PC-3 (cell line): ENCODE measurements at regions not wholly inside any gene's neighbourhood (a gene's known extent, or its start where the extent isn't known, plus 50 kb on each side); places are given as distances from the start of the nearest gene placed in this dataset.
A peak's percentile ranks its signal among the peaks of the same experiment; 100 is the strongest.

ENCODE experiments used
- ATAC-seq: fragments of 200-7000 bp; cut with Tn5 transposase; 2 replicates; pipeline ENCODE4 v1.9.1; 2020; ENCODE audit warnings: mild to moderate bottlenecking, moderate library complexity
- BruUV-seq: library from RNA; stranded (reverse); fragments of 400-500 nt; replicated peaks from 2 replicates; lab custom pipeline; 2021; lab: Mats Ljungman, UMichigan
- CTCF ChIA-PET: fragments of 300-600 bp; sonication (Branson Sonifier 250); formaldehyde crosslinking; loops from one replicate; lab custom pipeline; 2022; ENCODE audit warnings: antibody characterized with exemption; lab: Charles Lee
- POLR2A ChIA-PET: fragments of 300-600 bp; sonication (Branson Sonifier 250); formaldehyde crosslinking; loops from one replicate; lab custom pipeline; 2022; ENCODE audit warnings: antibody characterized with exemption; ENCODE audit not compliant: unreplicated experiment; lab: Charles Lee
- DNase-seq: peaks from one replicate; pipeline ENCODE4 v3.0.0-alpha.2; 2015
- H2AFZ ChIP-seq: fragments of 300-600 bp; sonication (generic); 2 replicates; pipeline ENCODE4 v1.6.0; 2016; ENCODE audit warnings: antibody characterized with exemption, low read length
- H3F3A ChIP-seq: fragments of 300-600 bp; sonication (generic); one replicate; pipeline ENCODE4 v1.6.0; 2017; ENCODE audit warnings: antibody characterized with exemption, low read length, control low read depth, mild to moderate bottlenecking; ENCODE audit not compliant: unreplicated experiment
- H3K27ac ChIP-seq: fragments of 300-600 bp; sonication (generic); 2 replicates; pipeline ENCODE4 v1.5.1; 2016; ENCODE audit warnings: mild to moderate bottlenecking, low read length
- H3K27me3 ChIP-seq: fragments of 300-600 bp; sonication (generic); 2 replicates; pipeline ENCODE4 v1.6.1; 2016; ENCODE audit warnings: low read length, mixed read lengths
- H3K36me3 ChIP-seq: fragments of 300-600 bp; sonication (generic); 2 replicates; pipeline ENCODE4 v1.6.1; 2016; ENCODE audit warnings: low read depth, mixed run types, low read length, mixed read lengths
- H3K4me1 ChIP-seq: fragments of 300-600 bp; sonication (generic); 2 replicates; pipeline ENCODE4 v1.5.1; 2016; ENCODE audit warnings: low read length; ENCODE audit not compliant: insufficient read depth
- H3K4me2 ChIP-seq: fragments of 300-600 bp; sonication (generic); 2 replicates; pipeline ENCODE4 v1.6.0; 2016; ENCODE audit warnings: low read length
- H3K4me3 ChIP-seq: fragments of 300-600 bp; sonication (generic); 2 replicates; pipeline ENCODE4 v1.5.1; 2016; ENCODE audit warnings: mild to moderate bottlenecking, low read length, mixed read lengths
- H3K79me2 ChIP-seq: fragments of 300-600 bp; sonication (generic); 2 replicates; pipeline ENCODE4 v1.6.1; 2017; ENCODE audit warnings: low read length, mixed read lengths
- H3K9ac ChIP-seq: fragments of 300-600 bp; sonication (generic); 2 replicates; pipeline ENCODE4 v1.6.0; 2016; ENCODE audit warnings: mild to moderate bottlenecking, low read length
- H3K9me2 ChIP-seq: fragments of 300-600 bp; sonication (generic); replicated peaks from 2 replicates; pipeline ENCODE4 v1.6.1; 2016; ENCODE audit warnings: mixed run types, low read length, mixed read lengths
- H3K9me3 ChIP-seq: fragments of 300-600 bp; sonication (generic); 2 replicates; pipeline ENCODE4 v1.6.1; 2016; ENCODE audit warnings: low read length, mixed read lengths
- H4K20me1 ChIP-seq: fragments of 300-600 bp; sonication (generic); 2 replicates; pipeline ENCODE4 v1.6.1; 2016; ENCODE audit warnings: low read length, mixed read lengths
- EZH2 ChIP-seq: fragments of 300-600 bp; sonication (generic); IDR thresholded peaks from one replicate; pipeline ENCODE4 v1.6.1; 2017; ENCODE audit warnings: antibody characterized with exemption, mild to moderate bottlenecking, low read length; ENCODE audit not compliant: unreplicated experiment
- EZH2phosphoT487 ChIP-seq: fragments of 300-600 bp; sonication (generic); IDR thresholded peaks from 2 replicates; pipeline ENCODE4 v1.6.1; 2018; ENCODE audit warnings: mild to moderate bottlenecking, antibody characterized with exemption, low read length, borderline replicate concordance
- intact Hi-C: fragments of 100-400 bp; cut with micrococcal nuclease; formaldehyde crosslinking; loops from 2 replicates; pipeline ENCODE4 v1.9.0; 2023
- TF ChIP-seq, protein P1 (sequence below): fragments of 300-600 bp; sonication (generic); conservative IDR thresholded peaks from 2 replicates; pipeline ENCODE4 v1.5.1; 2017; ENCODE audit warnings: antibody characterized with exemption, low read depth, mild to moderate bottlenecking, low read length

DNA sequence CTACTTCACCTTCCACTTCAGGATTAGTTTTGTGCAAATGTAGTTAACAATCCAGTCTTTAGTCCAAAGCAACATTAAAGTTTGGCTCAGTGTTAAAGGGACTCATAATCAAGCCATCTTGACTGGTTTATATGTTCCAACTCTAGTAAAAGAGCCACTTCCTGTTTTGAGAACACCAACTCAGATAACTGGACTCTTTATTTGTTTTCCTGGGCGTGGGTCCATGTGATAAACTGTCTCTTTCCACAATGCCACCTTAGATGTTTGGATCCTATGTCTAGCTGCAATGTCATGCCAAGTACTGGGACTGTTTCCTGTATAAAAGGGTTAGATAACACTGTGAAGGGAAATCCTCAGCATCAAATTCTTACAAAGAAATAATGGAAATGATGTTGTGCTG, 545.0 kb downstream of the PYDC2 start:
- TF ChIP-seq, protein P1, sequence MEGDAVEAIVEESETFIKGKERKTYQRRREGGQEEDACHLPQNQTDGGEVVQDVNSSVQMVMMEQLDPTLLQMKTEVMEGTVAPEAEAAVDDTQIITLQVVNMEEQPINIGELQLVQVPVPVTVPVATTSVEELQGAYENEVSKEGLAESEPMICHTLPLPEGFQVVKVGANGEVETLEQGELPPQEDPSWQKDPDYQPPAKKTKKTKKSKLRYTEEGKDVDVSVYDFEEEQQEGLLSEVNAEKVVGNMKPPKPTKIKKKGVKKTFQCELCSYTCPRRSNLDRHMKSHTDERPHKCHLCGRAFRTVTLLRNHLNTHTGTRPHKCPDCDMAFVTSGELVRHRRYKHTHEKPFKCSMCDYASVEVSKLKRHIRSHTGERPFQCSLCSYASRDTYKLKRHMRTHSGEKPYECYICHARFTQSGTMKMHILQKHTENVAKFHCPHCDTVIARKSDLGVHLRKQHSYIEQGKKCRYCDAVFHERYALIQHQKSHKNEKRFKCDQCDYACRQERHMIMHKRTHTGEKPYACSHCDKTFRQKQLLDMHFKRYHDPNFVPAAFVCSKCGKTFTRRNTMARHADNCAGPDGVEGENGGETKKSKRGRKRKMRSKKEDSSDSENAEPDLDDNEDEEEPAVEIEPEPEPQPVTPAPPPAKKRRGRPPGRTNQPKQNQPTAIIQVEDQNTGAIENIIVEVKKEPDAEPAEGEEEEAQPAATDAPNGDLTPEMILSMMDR = no peak
- no peak for TF ChIP-seq EZH2
- TF ChIP-seq EZH2phosphoT487 = no peak
- no peak overlapping the region for H3K9ac ChIP-seq
- H3K27me3 ChIP-seq = no peaks in the 10 kb centered on the region
- intact Hi-C loops = no loop called here
- H4K20me1 ChIP-seq = no peaks in the 10 kb centered on the region
- H3K4me2 ChIP-seq = no peak overlapping the region
- no peaks in the 10 kb centered on the region for H3K4me1 ChIP-seq
- no peaks in the 10 kb centered on the region for H3K36me3 ChIP-seq
- H3K9me3 ChIP-seq = no peaks in the 10 kb centered on the region
- ChIA-PET POLR2A (no interaction called here), CTCF (no interaction called here)
- H3K4me3 ChIP-seq = no peak overlapping the region
- H3K9me2 ChIP-seq = no peaks in the 10 kb centered on the region
- no peak overlapping the region for H3K27ac ChIP-seq
- H3F3A ChIP-seq = no peaks in the 10 kb centered on the region
- no peaks in the 10 kb centered on the region for H3K79me2 ChIP-seq
- DNase-seq = peak; percentile 15
- ATAC-seq = peak; percentile 72
- BruUV-seq = no TSS peak
- H2AFZ ChIP-seq = no peak overlapping the region

DNA sequence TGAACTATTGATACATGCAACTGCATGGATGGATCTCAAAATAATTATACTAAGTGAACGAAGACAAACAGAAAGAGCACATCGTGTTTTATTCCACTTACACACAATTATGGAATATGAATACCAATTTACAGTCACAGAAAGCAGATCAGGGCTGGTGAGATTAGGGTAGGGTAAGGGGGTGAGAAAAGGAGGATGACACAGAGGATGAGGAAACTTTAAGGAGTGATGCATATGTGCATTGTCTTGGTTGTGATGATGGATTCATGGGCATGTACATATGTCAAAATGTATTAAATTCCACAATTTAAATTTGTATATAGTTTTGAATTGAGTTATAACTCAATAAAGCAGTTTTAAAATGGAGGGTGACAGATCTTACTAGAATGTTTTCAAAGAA, 548.9 kb downstream of the PYDC2 start:
- Histone ChIP-seq H3K4me3 (no peak overlapping the region), H3K27me3 (no peaks in the 10 kb centered on the region), H3K9me3 (no peaks in the 10 kb centered on the region), H3K27ac (no peak overlapping the region), H3K4me1 (no peaks in the 10 kb centered on the region), H3K9me2 (no peaks in the 10 kb centered on the region), H3F3A (no peaks in the 10 kb centered on the region), H3K79me2 (no peaks in the 10 kb centered on the region), H3K4me2 (no peak overlapping the region), H3K36me3 (no peaks in the 10 kb centered on the region), H2AFZ (no peak overlapping the region), H4K20me1 (no peaks in the 10 kb centered on the region), H3K9ac (no peak overlapping the region)
- intact Hi-C loops = no loop called here
- TF ChIP-seq EZH2phosphoT487 (no peak), EZH2 (no peak)
- TF ChIP-seq, protein P1 = no peak
- DNase-seq = no peak
- POLR2A ChIA-PET = no interaction called here
- ATAC-seq = no peak
- CTCF ChIA-PET = no interaction called here
- BruUV-seq = no TSS peak

DNA sequence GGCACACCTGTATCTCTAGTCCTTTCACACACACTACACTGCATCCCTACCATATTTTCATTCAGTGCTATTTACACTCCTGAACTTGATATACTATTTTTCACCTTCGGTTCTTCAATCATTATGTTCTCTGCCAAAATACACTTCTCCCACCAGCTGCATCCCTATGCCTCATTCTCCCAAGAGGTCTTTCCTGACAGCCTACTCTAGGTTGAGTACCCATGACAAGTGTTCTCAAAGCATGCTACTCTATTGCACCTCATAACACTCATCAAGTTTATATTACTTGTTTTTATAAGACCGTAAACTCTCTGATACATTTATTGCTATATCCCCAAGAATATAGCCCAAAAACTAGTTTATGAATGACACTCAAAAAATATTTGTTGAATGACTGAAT, 549.5 kb downstream of the PYDC2 start:
- H3K4me1 ChIP-seq = no peaks in the 10 kb centered on the region
- DNase-seq (no peak), ATAC-seq (no peak)
- H3K4me3 ChIP-seq = no peak overlapping the region
- H3K27me3 ChIP-seq = no peaks in the 10 kb centered on the region
- ChIA-PET CTCF (no interaction called here), POLR2A (no interaction called here)
- no peak overlapping the region for H3K27ac ChIP-seq
- no peak overlapping the region for H3K4me2 ChIP-seq
- no peaks in the 10 kb centered on the region for H3K9me2 ChIP-seq
- H3K9me3 ChIP-seq = no peaks in the 10 kb centered on the region
- intact Hi-C loops = no loop called here
- no peak overlapping the region for H3K9ac ChIP-seq
- H3K36me3 ChIP-seq = no peaks in the 10 kb centered on the region
- H3K79me2 ChIP-seq = no peaks in the 10 kb centered on the region
- H2AFZ ChIP-seq = no peak overlapping the region
- TF ChIP-seq EZH2phosphoT487 (no peak), EZH2 (no peak)
- TF ChIP-seq, protein P1 = no peak
- BruUV-seq = no TSS peak
- H3F3A ChIP-seq = no peaks in the 10 kb centered on the region
- H4K20me1 ChIP-seq = no peaks in the 10 kb centered on the region
